Lung (tissue), 11 donors: ENCODE measurements at regions not wholly inside any gene's neighbourhood (a gene's known extent, or its start where the extent isn't known, plus 50 kb on each side); places are given as distances from the start of the nearest gene placed in this dataset.
A peak's percentile ranks its signal among the peaks of the same experiment; 100 is the strongest.

Experiments used
- ATAC-seq: fragments of 200-7000 bp; cut with Tn5 transposase; one replicate; pipeline ENCODE4 v1.9.1; 2020; ENCODE audit warnings: moderate number of reproducible peaks; ENCODE audit not compliant: insufficient read depth, low FRiP score
- DNase-seq, 3 donors: peaks; one replicate each; pipeline ENCODE4 v3.0.0-alpha.2; 2013 to 2017
- H3K27ac ChIP-seq, 2 donors: one replicate each; pipeline ENCODE4 v1.5.1; 2013; ENCODE audit warnings: mild to moderate bottlenecking in 2 of 2, moderate library complexity in 2 of 2, control low read depth in 1 of 2, inconsistent platforms in 1 of 2, low read depth in 1 of 2, low read length in 1 of 2
- H3K27me3 ChIP-seq, 3 donors: one replicate each; pipeline ENCODE4 v1.5.1; 2013; ENCODE audit warnings: low read length in 2 of 3; ENCODE audit not compliant: control insufficient read depth in 3 of 3, insufficient read depth in 3 of 3
- H3K36me3 ChIP-seq, 4 donors: one replicate each; pipeline ENCODE4 v1.5.1; 2013; ENCODE audit warnings: low read length in 4 of 4, mild to moderate bottlenecking in 1 of 4, moderate library complexity in 1 of 4; ENCODE audit not compliant: control insufficient read depth in 4 of 4, insufficient read depth in 4 of 4
- H3K4me1 ChIP-seq, 5 donors: one replicate each; pipeline ENCODE4 v1.5.1; 2013; ENCODE audit warnings: low read length in 5 of 5, mild to moderate bottlenecking in 2 of 5, moderate library complexity in 1 of 5; ENCODE audit not compliant: control insufficient read depth in 5 of 5, insufficient read depth in 5 of 5
- H3K4me3 ChIP-seq: one replicate; pipeline ENCODE4 v1.5.1; 2013; ENCODE audit warnings: mild to moderate bottlenecking, control low read depth, moderate library complexity
- H3K9ac ChIP-seq, 2 donors: one replicate each; pipeline ENCODE4 v1.5.1; 2013; ENCODE audit warnings: low read length in 2 of 2, control low read depth in 1 of 2; ENCODE audit not compliant: insufficient read depth in 1 of 2
- H3K9me3 ChIP-seq, 4 donors: one replicate each; pipeline ENCODE4 v1.5.1; 2013; ENCODE audit warnings: low read length in 3 of 4, mild to moderate bottlenecking in 1 of 4, moderate library complexity in 1 of 4; ENCODE audit not compliant: control insufficient read depth in 4 of 4, insufficient read depth in 3 of 4
- WGBS, 2 donors: extraction: QIAGEN DNeasy Blood & Tissue Kit; methylation state at CpG; one replicate each; pipeline ENCODE4 v1.1.7; 2013; 5-methylcytosine and 5-hydroxymethylcytosine counted together
- TF ChIP-seq, protein P1 (sequence below): IDR thresholded peaks from 2 replicates; pipeline ENCODE4 v1.5.1; 2012; ENCODE audit warnings: mild to moderate bottlenecking; ENCODE audit errors: control extremely low read depth, extremely low read depth
- donor health status: control.
- donor health status: control.
- donor health status: Bipolar disorder and iron deficiency.
- donor health status: healthy.
- donor health status: DM: yes; HTN: yes; CAD: no.

DNA sequence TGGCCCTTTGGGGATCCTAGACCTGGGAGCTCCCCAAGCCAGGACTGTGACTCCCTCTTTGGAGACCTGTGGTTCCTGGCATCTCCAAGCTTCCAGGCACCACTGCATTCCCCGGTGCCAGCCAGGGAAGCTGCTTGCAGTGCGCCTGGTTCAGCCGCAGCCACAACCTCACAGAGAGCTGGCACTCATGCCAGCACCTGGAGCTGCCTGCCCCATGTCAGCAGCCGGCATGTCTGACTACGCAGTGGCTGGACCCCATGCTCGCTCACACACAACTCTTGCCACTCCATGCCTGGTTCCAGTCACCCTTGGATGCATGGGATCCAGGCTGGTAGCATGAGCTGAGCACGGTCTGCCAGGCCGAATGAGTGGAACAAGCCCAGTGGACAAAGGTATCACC is 426.6 kb downstream of the LRRIQ3 start:
- TF ChIP-seq, protein P1, sequence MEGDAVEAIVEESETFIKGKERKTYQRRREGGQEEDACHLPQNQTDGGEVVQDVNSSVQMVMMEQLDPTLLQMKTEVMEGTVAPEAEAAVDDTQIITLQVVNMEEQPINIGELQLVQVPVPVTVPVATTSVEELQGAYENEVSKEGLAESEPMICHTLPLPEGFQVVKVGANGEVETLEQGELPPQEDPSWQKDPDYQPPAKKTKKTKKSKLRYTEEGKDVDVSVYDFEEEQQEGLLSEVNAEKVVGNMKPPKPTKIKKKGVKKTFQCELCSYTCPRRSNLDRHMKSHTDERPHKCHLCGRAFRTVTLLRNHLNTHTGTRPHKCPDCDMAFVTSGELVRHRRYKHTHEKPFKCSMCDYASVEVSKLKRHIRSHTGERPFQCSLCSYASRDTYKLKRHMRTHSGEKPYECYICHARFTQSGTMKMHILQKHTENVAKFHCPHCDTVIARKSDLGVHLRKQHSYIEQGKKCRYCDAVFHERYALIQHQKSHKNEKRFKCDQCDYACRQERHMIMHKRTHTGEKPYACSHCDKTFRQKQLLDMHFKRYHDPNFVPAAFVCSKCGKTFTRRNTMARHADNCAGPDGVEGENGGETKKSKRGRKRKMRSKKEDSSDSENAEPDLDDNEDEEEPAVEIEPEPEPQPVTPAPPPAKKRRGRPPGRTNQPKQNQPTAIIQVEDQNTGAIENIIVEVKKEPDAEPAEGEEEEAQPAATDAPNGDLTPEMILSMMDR = no peak
- DNase-seq (no peak), ATAC-seq (no peak)
- Histone ChIP-seq H3K4me1 (no peaks in the 10 kb centered on the region), H3K4me3 (no peak overlapping the region), H3K9ac (no peak overlapping the region), H3K27me3 (no peaks in the 10 kb centered on the region), H3K36me3 (no peaks in the 10 kb centered on the region), H3K27ac (no peak overlapping the region), H3K9me3 (peaks cover 0 to 6% (median 0%) of the 10 kb centered on the region in 4 donors)
- WGBS, 2 donors = 93 to 94% methylated on average over 8 of the region's 8 CpGs

DNA sequence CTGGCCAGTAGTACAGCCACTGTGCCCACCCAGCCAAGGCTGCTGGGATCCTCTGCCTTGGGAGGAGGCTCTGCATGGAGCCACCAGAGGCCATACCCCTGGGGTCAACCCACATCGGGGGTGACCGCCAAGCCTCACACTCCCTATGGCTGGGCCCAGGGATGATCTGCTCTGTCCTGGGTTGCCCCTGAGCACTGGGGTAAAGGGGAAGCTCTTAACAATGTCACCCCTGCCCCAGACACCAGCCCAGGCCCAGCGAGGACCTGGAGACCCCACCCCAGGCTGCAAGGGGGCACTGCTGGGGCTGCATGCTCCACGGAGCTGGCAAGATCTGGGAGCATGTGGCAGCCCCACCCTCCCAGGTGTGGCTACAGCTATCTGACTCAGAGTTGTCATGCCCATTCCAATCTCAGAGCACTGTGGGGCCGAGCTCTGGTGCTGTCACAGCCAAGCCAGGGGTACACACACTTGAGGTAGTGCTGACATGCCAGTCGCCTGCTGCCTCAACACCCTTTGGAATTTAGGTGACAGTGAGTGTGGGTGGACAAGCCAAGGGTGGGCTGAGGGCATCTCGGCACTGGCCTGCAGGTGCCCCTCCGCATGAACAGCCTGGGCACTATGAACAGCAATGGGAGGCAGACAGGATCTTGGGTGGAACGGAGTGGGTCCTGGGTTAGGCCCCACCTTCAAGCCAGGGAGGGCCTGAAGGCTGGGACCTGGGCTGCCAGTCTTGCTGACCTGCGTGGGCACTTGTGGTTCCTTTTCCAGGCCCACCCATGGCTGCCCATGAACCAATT is 427.7 kb downstream of the LRRIQ3 start:
- TF ChIP-seq, protein P1 = no peak
- H3K27ac ChIP-seq = no peak overlapping the region
- peaks cover 0 to 6% (median 0%) of the 10 kb centered on the region in 4 donors for H3K9me3 ChIP-seq
- 85 to 87% methylated on average over 10 of the region's 10 CpGs for WGBS, 2 donors
- no peak overlapping the region for H3K9ac ChIP-seq
- DNase-seq = no peak
- ATAC-seq = peak; percentile 36
- no peaks in the 10 kb centered on the region for H3K4me1 ChIP-seq
- H3K36me3 ChIP-seq = no peaks in the 10 kb centered on the region
- H3K27me3 ChIP-seq = no peaks in the 10 kb centered on the region
- no peak overlapping the region for H3K4me3 ChIP-seq

DNA sequence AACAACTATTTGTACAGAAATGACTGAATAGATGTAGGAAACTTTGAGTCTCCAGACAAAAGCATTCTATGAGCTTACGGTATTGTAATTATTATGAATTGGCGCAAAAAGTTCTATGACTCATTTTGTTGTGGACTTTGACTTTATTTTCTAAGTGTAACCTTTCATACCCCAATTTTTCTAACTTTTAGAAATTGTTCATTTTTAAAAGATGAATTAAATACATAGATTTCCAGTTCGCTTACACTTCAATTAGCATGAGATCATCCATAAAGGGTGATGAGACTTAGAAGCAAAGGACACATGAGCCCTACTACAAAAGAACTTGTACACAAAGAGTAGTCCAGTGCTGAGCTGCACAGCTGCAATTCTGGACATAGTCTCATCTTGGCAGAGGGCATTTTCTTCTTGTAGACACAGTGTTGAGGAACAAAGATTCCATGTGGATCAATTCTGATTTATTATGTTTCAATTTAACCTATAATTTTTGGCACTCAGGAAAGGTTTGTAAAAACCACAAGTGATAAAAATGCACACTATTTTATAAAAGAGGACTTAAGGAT is 431.1 kb downstream of the LRRIQ3 start:
- H3K27ac ChIP-seq = no peak overlapping the region
- H3K4me1 ChIP-seq = no peaks in the 10 kb centered on the region
- no peak overlapping the region for H3K4me3 ChIP-seq
- no peaks in the 10 kb centered on the region for H3K36me3 ChIP-seq
- H3K9me3 ChIP-seq = peaks cover 0 to 6% (median 0%) of the 10 kb centered on the region in 4 donors
- TF ChIP-seq, protein P1 = no peak
- no peaks in the 10 kb centered on the region for H3K27me3 ChIP-seq
- DNase-seq (no peak), ATAC-seq (no peak)
- 74% methylated on average over 3 of the region's 3 CpGs for WGBS, 2 donors
- H3K9ac ChIP-seq = no peak overlapping the region
